Glutamatergic neuron (in vitro differentiated cells): ENCODE measurements at regions not wholly inside any gene's neighbourhood (a gene's known extent, or its start where the extent isn't known, plus 50 kb on each side); places are given as distances from the start of the nearest gene placed in this dataset.

Source experiments
- DNase-seq: peaks from one replicate; pipeline ENCODE4 v3.0.0; 2022
- H3K27ac Mint-ChIP-seq: one replicate; pipeline ENCODE4 v1.8.0; 2020; ENCODE audit warnings: mild to moderate bottlenecking, mixed read lengths, inconsistent platforms; ENCODE audit not compliant: unreplicated experiment
- H3K27me3 Mint-ChIP-seq: one replicate; pipeline ENCODE4 v1.8.0; 2020; ENCODE audit warnings: mild to moderate bottlenecking, moderate library complexity, mixed read lengths, inconsistent platforms; ENCODE audit not compliant: unreplicated experiment
- H3K36me3 Mint-ChIP-seq: one replicate; pipeline ENCODE4 v1.8.0; 2020; ENCODE audit warnings: mild to moderate bottlenecking, mixed read lengths, inconsistent platforms; ENCODE audit not compliant: unreplicated experiment
- H3K4me1 Mint-ChIP-seq: one replicate; pipeline ENCODE4 v1.8.0; 2020; ENCODE audit warnings: mild to moderate bottlenecking, low read depth, mixed read lengths, inconsistent platforms; ENCODE audit not compliant: unreplicated experiment
- H3K4me3 Mint-ChIP-seq: one replicate; pipeline ENCODE4 v1.8.0; 2020; ENCODE audit warnings: mild to moderate bottlenecking, mixed read lengths, inconsistent platforms; ENCODE audit not compliant: unreplicated experiment
- H3K9me3 Mint-ChIP-seq: one replicate; pipeline ENCODE4 v1.8.0; 2020; ENCODE audit warnings: mild to moderate bottlenecking, moderate library complexity, mixed read lengths, inconsistent platforms; ENCODE audit not compliant: unreplicated experiment
- CTCF ChIP-seq: fragments of 200-600 bp; sonication (generic); IDR thresholded peaks from one replicate; pipeline ENCODE4 v1.5.0; 2021; ENCODE audit not compliant: partially characterized antibody, unreplicated experiment

- no peaks in the 10 kb centered on the region for H3K9me3 Mint-ChIP-seq
Measured at GRCh38 chr12:29940811-29941210, 157.1 kb upstream of the TMTC1 start.

GRCh38 chr12:29930503-29930902, 146.8 kb upstream of the TMTC1 start:
- TF ChIP-seq CTCF, result no peak
- no peaks in the 10 kb centered on the region for H3K36me3 Mint-ChIP-seq
- H3K9me3 Mint-ChIP-seq, result peaks cover 1% of the 10 kb centered on the region
- peaks cover 2% of the 10 kb centered on the region for H3K4me1 Mint-ChIP-seq
- H3K4me3 Mint-ChIP-seq, result no peak overlapping the region
- H3K27ac Mint-ChIP-seq, result no peak overlapping the region
- no peaks in the 10 kb centered on the region for H3K27me3 Mint-ChIP-seq
- no peak for DNase-seq

More at GRCh38 chr12:29940811-29941210, 157.1 kb upstream of the TMTC1 start:
- no peaks in the 10 kb centered on the region for H3K27me3 Mint-ChIP-seq
- no peak overlapping the region for H3K27ac Mint-ChIP-seq
- no peaks in the 10 kb centered on the region for H3K36me3 Mint-ChIP-seq
- no peaks in the 10 kb centered on the region for H3K4me1 Mint-ChIP-seq
- H3K4me3 Mint-ChIP-seq, result no peak overlapping the region
- no peak for TF ChIP-seq CTCF
- DNase-seq, result no peak

- Mint-ChIP-seq H3K4me3 (no peak overlapping the region), H3K4me1 (peaks cover 2% of the 10 kb centered on the region), H3K27me3 (no peaks in the 10 kb centered on the region), H3K27ac (no peak overlapping the region), H3K36me3 (no peaks in the 10 kb centered on the region), H3K9me3 (peaks cover 1% of the 10 kb centered on the region)
- no peak for TF ChIP-seq CTCF
- no peak for DNase-seq
Measured at GRCh38 chr12:29929295-29929694, 145.6 kb upstream of the TMTC1 start.

- H3K4me3 Mint-ChIP-seq, result no peak overlapping the region
- H3K27me3 Mint-ChIP-seq, result no peaks in the 10 kb centered on the region
- DNase-seq, result no peak
- no peaks in the 10 kb centered on the region for H3K4me1 Mint-ChIP-seq
- no peak overlapping the region for H3K27ac Mint-ChIP-seq
- H3K36me3 Mint-ChIP-seq, result no peaks in the 10 kb centered on the region
- peaks cover under 1% of the 10 kb centered on the region for H3K9me3 Mint-ChIP-seq
- no peak for TF ChIP-seq CTCF
Measured at GRCh38 chr12:29921307-29921706, 137.6 kb upstream of the TMTC1 start.

- Mint-ChIP-seq H3K36me3 (no peaks in the 10 kb centered on the region), H3K27ac (no peak overlapping the region), H3K4me3 (no peak overlapping the region), H3K27me3 (no peaks in the 10 kb centered on the region), H3K9me3 (no peaks in the 10 kb centered on the region), H3K4me1 (no peaks in the 10 kb centered on the region)
- TF ChIP-seq CTCF, result no peak
- DNase-seq, result no peak
Measured at GRCh38 chr12:29908157-29908556, 124.4 kb upstream of the TMTC1 start.
